DND-41 (cell line): ENCODE measurements at regions not wholly inside any gene's neighbourhood (a gene's known extent, or its start where the extent isn't known, plus 50 kb on each side); places are given as distances from the start of the nearest gene placed in this dataset.

Experiments used
- ATAC-seq: fragments of 200-7000 bp; cut with Tn5 transposase; 3 replicates; pipeline ENCODE4 v1.9.1; 2021; ENCODE audit warnings: low read depth; ENCODE audit not compliant: insufficient read depth
- DNase-seq: peaks from one replicate; pipeline ENCODE4 v3.0.0-alpha.2; 2020
- H2AFZ ChIP-seq: 2 replicates; pipeline ENCODE4 v1.6.0; 2012; ENCODE audit warnings: low read depth, low read length
- H3K27ac ChIP-seq: 2 replicates; pipeline ENCODE4 v1.5.1; 2012; ENCODE audit warnings: low read length, inconsistent platforms
- H3K27me3 ChIP-seq: fragments of 200-600 bp; sonication (generic); 2 replicates; pipeline ENCODE4 v1.6.0; 2012; ENCODE audit warnings: low read length, mild to moderate bottlenecking, inconsistent platforms; ENCODE audit not compliant: insufficient read depth, poor library complexity
- H3K36me3 ChIP-seq: 2 replicates; pipeline ENCODE4 v1.5.1; 2012; ENCODE audit warnings: low read length, inconsistent platforms; ENCODE audit not compliant: insufficient read depth
- H3K4me1 ChIP-seq: 2 replicates; pipeline ENCODE4 v1.5.1; 2012; ENCODE audit warnings: mild to moderate bottlenecking, low read length; ENCODE audit not compliant: insufficient read depth
- H3K4me2 ChIP-seq: 2 replicates; pipeline ENCODE4 v1.6.0; 2012; ENCODE audit warnings: mild to moderate bottlenecking, moderate library complexity, low read length, inconsistent platforms; ENCODE audit not compliant: insufficient read depth
- H3K4me3 ChIP-seq, 2 experiments: fragments of 200-600 bp in 1 of 2; shearing (Covaris generic) in 1 of 2; 2 replicates each; pipeline ENCODE4 v1.5.1; 2012 to 2016; ENCODE audit warnings: inconsistent platforms in 2 of 2, low read length in 2 of 2, mild to moderate bottlenecking in 2 of 2, low read depth in 1 of 2, moderate library complexity in 1 of 2
- H3K79me2 ChIP-seq: 2 replicates; pipeline ENCODE4 v1.6.0; 2012; ENCODE audit warnings: low read length, inconsistent platforms; ENCODE audit not compliant: insufficient read depth
- H3K9ac ChIP-seq: 2 replicates; pipeline ENCODE4 v1.6.0; 2012; ENCODE audit warnings: low read depth, mild to moderate bottlenecking, inconsistent platforms, low read length, moderate library complexity
- H3K9me3 ChIP-seq: 2 replicates; pipeline ENCODE4 v1.5.1; 2012; ENCODE audit warnings: low read length, moderate library complexity, mild to moderate bottlenecking, inconsistent platforms; ENCODE audit not compliant: insufficient read depth, severe bottlenecking
- H4K20me1 ChIP-seq: 2 replicates; pipeline ENCODE4 v1.6.0; 2012; ENCODE audit warnings: low read length; ENCODE audit not compliant: insufficient read depth
- CTCF ChIP-seq: IDR thresholded peaks from 2 replicates; pipeline ENCODE4 v1.5.1; 2012; ENCODE audit warnings: borderline replicate concordance, low read length, moderate library complexity, mild to moderate bottlenecking; ENCODE audit not compliant: poor library complexity, severe bottlenecking; ENCODE audit errors: extremely low read depth
- EZH2 ChIP-seq: IDR thresholded peaks from 3 replicates; pipeline ENCODE4 v1.6.1; 2012; ENCODE audit warnings: borderline replicate concordance, low read depth, mild to moderate bottlenecking, moderate library complexity, low read length, inconsistent platforms; ENCODE audit not compliant: severe bottlenecking

- Histone ChIP-seq H3K4me3 (no peak overlapping the region), H3K27me3 (no peaks in the 10 kb centered on the region), H3K36me3 (no peaks in the 10 kb centered on the region), H3K79me2 (no peaks in the 10 kb centered on the region), H3K27ac (no peak overlapping the region), H4K20me1 (no peaks in the 10 kb centered on the region), H2AFZ (no peak overlapping the region), H3K9ac (no peak overlapping the region), H3K4me1 (no peaks in the 10 kb centered on the region), H3K4me2 (no peak overlapping the region), H3K9me3 (no peaks in the 10 kb centered on the region)
- TF ChIP-seq CTCF (no peak), EZH2 (no peak)
- ATAC-seq (no peak), DNase-seq (no peak)
Observed at GRCh38 chr4:19266566-19266965, 985.1 kb upstream of the SLIT2 start.

- Histone ChIP-seq H4K20me1 (no peaks in the 10 kb centered on the region), H2AFZ (no peak overlapping the region)
Observed at GRCh38 chr4:19262467-19262866, 989.2 kb upstream of the SLIT2 start.

GRCh38 chr4:19260346-19260745, 991.4 kb upstream of the SLIT2 start:
- TF ChIP-seq EZH2 = no peak
- TF ChIP-seq CTCF = no peak
- no peaks in the 10 kb centered on the region for H3K9me3 ChIP-seq
- no peak overlapping the region for H3K4me2 ChIP-seq
- ATAC-seq (no peak), DNase-seq (no peak)
- H3K36me3 ChIP-seq = no peaks in the 10 kb centered on the region
- H3K9ac ChIP-seq = no peak overlapping the region
- no peaks in the 10 kb centered on the region for H4K20me1 ChIP-seq
- H3K4me1 ChIP-seq = no peaks in the 10 kb centered on the region
- no peaks in the 10 kb centered on the region for H3K27me3 ChIP-seq
- no peak overlapping the region for H2AFZ ChIP-seq
- H3K4me3 ChIP-seq = no peak overlapping the region
- H3K27ac ChIP-seq = no peak overlapping the region
- no peaks in the 10 kb centered on the region for H3K79me2 ChIP-seq

More at GRCh38 chr4:19262467-19262866, 989.2 kb upstream of the SLIT2 start:
- no peak for TF ChIP-seq CTCF
- TF ChIP-seq EZH2 = no peak
- Histone ChIP-seq H3K9me3 (no peaks in the 10 kb centered on the region), H3K27ac (no peak overlapping the region), H3K79me2 (no peaks in the 10 kb centered on the region), H3K36me3 (no peaks in the 10 kb centered on the region), H3K4me1 (no peaks in the 10 kb centered on the region), H3K9ac (no peak overlapping the region), H3K27me3 (no peaks in the 10 kb centered on the region), H3K4me3 (no peak overlapping the region), H3K4me2 (no peak overlapping the region)
- ATAC-seq = no peak
- no peak for DNase-seq

GRCh38 chr4:19259920-19260319, 991.8 kb upstream of the SLIT2 start:
- H3K9me3 ChIP-seq = no peaks in the 10 kb centered on the region
- no peak overlapping the region for H3K27ac ChIP-seq
- no peaks in the 10 kb centered on the region for H3K79me2 ChIP-seq
- TF ChIP-seq CTCF (no peak), EZH2 (no peak)
- H3K4me2 ChIP-seq = no peak overlapping the region
- H3K4me3 ChIP-seq = no peak overlapping the region
- no peaks in the 10 kb centered on the region for H3K4me1 ChIP-seq
- ATAC-seq = no peak
- no peak for DNase-seq
- no peaks in the 10 kb centered on the region for H3K36me3 ChIP-seq
- H3K9ac ChIP-seq = no peak overlapping the region
- H4K20me1 ChIP-seq = no peaks in the 10 kb centered on the region
- H2AFZ ChIP-seq = no peak overlapping the region
- H3K27me3 ChIP-seq = no peaks in the 10 kb centered on the region
